HFF-Myc (cell line): ENCODE measurements at regions not wholly inside any gene's neighbourhood (a gene's known extent, or its start where the extent isn't known, plus 50 kb on each side); places are given as distances from the start of the nearest gene placed in this dataset.

ENCODE experiments used
- DNase-seq: peaks from one replicate; pipeline ENCODE4 v3.0.0-alpha.2; 2011; ENCODE audit warnings: low read depth; ENCODE audit errors: extremely low read depth
- H3K4me3 ChIP-seq: replicated peaks from 2 replicates; pipeline ENCODE4 v1.5.1; 2011; ENCODE audit warnings: low read depth, mild to moderate bottlenecking, control low read depth, low read length
- TF ChIP-seq, protein P1 (sequence below): IDR thresholded peaks from 2 replicates; pipeline ENCODE4 v1.5.1; 2012; ENCODE audit warnings: mild to moderate bottlenecking, low read depth, low read length, control low read depth; ENCODE audit errors: missing control alignments

DNA sequence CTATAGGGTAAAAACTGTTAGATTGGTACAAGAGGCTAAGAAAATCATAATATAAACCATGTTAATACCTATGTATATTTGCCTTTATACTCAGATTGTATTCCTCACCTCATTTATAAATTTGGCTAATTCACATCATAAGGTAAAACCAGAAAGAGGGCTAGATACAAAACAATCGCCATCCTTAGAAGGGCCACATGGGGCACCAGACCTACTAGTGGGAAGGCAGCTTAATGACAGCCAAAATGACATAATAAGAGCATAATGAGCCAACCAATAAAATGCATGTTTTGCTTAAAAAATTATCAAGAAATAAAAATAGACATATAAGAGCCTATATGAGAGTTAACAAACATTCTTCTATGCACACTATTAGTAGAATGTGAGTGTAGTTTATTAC, 107.3 kb upstream of the PRDX4 start:
- no peak overlapping the region for H3K4me3 ChIP-seq
- TF ChIP-seq, protein P1, sequence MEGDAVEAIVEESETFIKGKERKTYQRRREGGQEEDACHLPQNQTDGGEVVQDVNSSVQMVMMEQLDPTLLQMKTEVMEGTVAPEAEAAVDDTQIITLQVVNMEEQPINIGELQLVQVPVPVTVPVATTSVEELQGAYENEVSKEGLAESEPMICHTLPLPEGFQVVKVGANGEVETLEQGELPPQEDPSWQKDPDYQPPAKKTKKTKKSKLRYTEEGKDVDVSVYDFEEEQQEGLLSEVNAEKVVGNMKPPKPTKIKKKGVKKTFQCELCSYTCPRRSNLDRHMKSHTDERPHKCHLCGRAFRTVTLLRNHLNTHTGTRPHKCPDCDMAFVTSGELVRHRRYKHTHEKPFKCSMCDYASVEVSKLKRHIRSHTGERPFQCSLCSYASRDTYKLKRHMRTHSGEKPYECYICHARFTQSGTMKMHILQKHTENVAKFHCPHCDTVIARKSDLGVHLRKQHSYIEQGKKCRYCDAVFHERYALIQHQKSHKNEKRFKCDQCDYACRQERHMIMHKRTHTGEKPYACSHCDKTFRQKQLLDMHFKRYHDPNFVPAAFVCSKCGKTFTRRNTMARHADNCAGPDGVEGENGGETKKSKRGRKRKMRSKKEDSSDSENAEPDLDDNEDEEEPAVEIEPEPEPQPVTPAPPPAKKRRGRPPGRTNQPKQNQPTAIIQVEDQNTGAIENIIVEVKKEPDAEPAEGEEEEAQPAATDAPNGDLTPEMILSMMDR: no peak
- no peak for DNase-seq

DNA sequence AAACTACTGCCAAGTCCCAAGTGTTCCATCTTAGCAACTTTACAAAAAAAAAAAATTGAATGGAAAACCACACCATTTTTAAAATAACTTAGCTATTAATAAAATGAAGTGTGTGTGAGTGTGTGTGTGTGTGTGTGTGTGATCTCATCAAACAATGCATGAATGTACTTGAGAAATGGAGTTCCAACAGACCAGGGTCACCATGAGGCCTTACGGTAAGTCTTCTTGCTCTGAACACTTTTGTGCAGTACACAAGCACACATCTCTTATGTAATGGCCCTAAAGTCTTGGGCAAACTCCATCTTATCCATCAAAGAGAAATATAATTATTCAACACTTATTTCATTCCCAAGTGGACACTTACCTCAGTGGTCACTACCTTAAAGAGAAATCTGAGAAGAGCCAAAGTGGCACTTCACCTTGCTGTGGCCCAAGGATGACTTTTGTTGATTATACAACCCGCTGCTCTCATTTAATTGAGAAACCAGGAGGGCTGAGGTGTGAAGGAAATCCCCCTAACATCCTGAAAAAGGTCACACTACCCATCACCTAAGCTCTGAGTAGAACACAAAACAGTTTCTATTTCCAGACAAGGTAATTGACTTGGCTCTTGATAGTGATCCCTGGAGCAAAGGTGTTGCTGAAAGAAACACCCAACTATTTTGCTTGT, 96.5 kb upstream of the PRDX4 start:
- no peak overlapping the region for H3K4me3 ChIP-seq
- TF ChIP-seq, protein P1: no peak
- no peak for DNase-seq

DNA sequence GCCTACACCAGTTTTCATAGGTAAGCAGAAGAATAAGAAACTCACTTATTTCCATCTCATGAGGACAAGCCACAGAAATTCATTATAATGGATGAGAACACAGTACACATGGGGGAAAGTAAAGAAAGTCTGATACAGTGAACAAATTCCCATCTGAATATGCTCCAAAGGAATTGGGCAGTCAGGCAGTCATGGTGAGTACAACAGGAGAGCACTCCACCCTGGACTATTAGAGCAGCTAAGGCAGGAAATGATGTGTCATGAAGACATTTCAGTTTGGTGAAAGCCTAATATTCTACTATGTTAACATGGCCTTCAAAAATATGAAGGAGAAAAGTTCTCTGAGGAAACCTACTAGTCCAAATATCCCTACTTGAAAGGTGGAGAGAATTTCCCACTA, 92.0 kb upstream of the PRDX4 start:
- H3K4me3 ChIP-seq: no peak overlapping the region
- no peak for DNase-seq
- TF ChIP-seq, protein P1: no peak

DNA sequence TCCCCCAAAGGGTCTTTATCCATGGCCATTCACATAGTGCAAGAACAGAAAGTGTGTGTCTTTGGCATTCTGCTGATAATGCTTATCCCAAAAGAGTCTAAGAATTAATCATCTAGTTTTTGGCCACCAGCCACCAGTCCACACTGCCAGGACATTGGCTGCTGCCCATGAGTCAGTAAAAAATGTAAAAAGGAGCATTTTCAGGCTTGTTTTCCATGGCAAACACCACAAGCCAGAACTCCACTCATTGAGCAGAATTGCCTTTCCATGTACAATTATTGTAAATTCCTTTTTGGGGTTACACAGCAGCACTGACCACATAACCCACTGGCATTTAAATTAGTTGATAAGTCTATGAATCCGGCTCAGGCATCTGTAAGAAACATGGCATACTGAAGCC, 89.2 kb upstream of the PRDX4 start:
- no peak overlapping the region for H3K4me3 ChIP-seq
- TF ChIP-seq, protein P1: no peak
- DNase-seq: no peak

DNA sequence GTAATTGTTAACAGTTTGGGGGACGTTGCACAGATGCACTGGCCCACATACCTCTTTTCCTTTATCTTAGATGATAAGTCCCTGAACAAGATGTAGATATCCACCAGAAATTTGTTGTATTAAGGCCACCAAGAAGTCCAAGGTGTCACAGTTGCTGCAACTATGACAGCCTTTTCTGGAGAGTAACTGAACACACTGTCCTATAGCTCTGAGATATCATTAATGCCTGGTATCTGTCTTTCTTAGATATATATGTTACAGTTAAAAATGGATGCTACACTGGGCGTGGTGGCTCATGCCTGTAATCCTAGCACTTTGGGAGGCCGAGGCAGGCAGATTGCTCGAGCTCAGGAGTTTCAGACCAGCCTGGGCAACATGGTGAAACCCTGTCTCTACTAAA, 77.8 kb upstream of the PRDX4 start:
- H3K4me3 ChIP-seq: no peak overlapping the region
- TF ChIP-seq, protein P1: no peak
- DNase-seq: no peak

DNA sequence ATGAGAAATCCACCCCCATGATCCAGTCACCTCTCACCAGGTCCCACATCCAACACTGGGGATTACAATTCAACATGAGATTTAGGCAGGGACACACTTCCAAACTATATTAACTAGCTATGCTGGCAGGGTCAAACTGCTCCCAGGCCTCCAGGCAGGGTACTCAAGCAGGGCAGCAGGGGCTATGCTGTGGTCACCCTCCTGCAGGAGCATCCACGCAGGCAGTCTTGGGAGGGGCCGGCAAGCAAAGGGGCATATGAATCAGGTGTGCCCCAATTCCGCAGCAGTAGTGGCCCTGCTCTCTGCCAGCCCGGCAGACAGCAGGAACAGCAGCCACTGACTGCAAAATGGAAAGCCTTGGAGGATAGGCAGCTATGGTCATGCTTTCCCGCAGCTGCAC, 74.6 kb upstream of the PRDX4 start:
- no peak for DNase-seq
- TF ChIP-seq, protein P1: no peak
- no peak overlapping the region for H3K4me3 ChIP-seq

DNA sequence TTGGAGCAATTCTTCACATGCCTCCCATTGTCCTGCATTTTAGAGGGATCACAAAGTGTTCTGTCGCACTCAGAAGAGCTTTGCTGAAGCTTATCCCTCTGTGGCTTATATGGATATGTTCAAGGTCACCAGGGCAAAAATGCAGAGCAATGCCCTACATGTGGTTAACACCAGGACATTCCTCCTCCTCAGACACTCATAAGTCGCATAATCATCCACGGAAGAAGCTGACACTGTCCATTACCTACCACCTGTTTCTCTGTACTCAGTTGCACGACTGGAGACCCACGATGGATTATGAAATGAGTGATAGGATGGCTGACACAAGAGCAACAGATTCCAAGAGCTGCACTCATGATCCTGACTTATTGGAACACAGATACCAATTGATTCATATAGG, 68.7 kb upstream of the PRDX4 start:
- TF ChIP-seq, protein P1: no peak
- H3K4me3 ChIP-seq: no peak overlapping the region
- DNase-seq: no peak
